Panc1 (cell line): ENCODE measurements at regions not wholly inside any gene's neighbourhood (a gene's known extent, or its start where the extent isn't known, plus 50 kb on each side); places are given as distances from the start of the nearest gene placed in this dataset.
"Not testable (repeated sequence)": the region's sequence is repeated elsewhere in the genome, so short reads cannot be mapped to it uniquely, and the experiment has no call there.

ENCODE experiments used
- CTCF ChIP-seq: fragments of 450-650 bp; IDR thresholded peaks from 2 replicates; pipeline ENCODE4 v1.5.1; 2017; ENCODE audit warnings: mild to moderate bottlenecking
- POLR2AphosphoS5 ChIP-seq: IDR thresholded peaks from 2 replicates; pipeline ENCODE4 v1.6.1; 2012; ENCODE audit warnings: mild to moderate bottlenecking, low read depth, low read length, moderate library complexity
- REST ChIP-seq, 2 experiments: IDR thresholded peaks; 2 replicates each; pipeline ENCODE4 v1.6.1; 2011 to 2012; ENCODE audit warnings: low read depth in 2 of 2, control low read depth in 1 of 2, low read length in 1 of 2, mild to moderate bottlenecking in 1 of 2, moderate library complexity in 1 of 2; ENCODE audit not compliant: insufficient read depth in 1 of 2
- SIN3A ChIP-seq: IDR thresholded peaks from 2 replicates; pipeline ENCODE4 v1.6.1; 2012; ENCODE audit warnings: low read depth, mild to moderate bottlenecking, low read length, moderate library complexity, borderline replicate concordance; ENCODE audit not compliant: insufficient read depth
- TCF7L2 ChIP-seq: IDR thresholded peaks from 2 replicates; pipeline ENCODE4 v1.6.1; 2011; ENCODE audit warnings: mild to moderate bottlenecking, low read depth, low read length, inconsistent platforms

- TF ChIP-seq CTCF; REST (IDR thresholded peaks at IDR 0.05; ENCODE audit: insufficient read depth in 1 of 2, low read depth in 2 of 2, low read length in 1 of 2); POLR2AphosphoS5; SIN3A; TCF7L2: not testable (repeated sequence)
Observed at GRCh38 chr12:68442353-68442972, 110.3 kb upstream of the MDM1 start.
